GM18505 (cell line): ENCODE measurements at regions not wholly inside any gene's neighbourhood (a gene's known extent, or its start where the extent isn't known, plus 50 kb on each side); places are given as distances from the start of the nearest gene placed in this dataset.
A peak's percentile ranks its signal among the peaks of the same experiment; 100 is the strongest.

Source experiments
- ATAC-seq: cut with Tn5 transposase; IDR thresholded peaks from one replicate; pipeline ENCODE4 v1.9.1; 2021; ENCODE audit not compliant: unreplicated experiment
- POLR2A ChIP-seq: IDR thresholded peaks from 4 replicates; pipeline ENCODE4 v1.6.1; 2011; ENCODE audit warnings: borderline replicate concordance; ENCODE audit not compliant: insufficient read depth, insufficient read length; ENCODE audit errors: extremely low read depth

DNA sequence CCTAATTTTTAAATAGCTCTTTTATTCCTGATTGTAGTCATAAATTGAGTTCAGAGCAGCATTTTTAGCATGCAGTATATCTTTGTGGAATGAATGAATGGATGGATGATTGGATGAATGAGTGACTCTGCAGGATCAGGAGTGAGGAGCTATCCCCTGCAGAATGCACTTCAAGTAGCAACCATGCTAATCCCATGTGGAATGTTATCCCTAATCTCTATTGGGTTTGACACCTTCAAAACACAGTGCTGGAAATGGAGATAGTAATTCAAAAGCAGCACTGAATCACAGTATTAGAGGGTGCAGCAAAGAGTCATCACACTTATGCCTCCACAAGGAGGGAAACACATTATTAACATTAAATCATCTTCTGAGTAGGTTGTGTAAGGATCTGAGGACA is 501.9 kb downstream of the SHISA9 start:
- no peak for TF ChIP-seq POLR2A
- ATAC-seq, result no peak

DNA sequence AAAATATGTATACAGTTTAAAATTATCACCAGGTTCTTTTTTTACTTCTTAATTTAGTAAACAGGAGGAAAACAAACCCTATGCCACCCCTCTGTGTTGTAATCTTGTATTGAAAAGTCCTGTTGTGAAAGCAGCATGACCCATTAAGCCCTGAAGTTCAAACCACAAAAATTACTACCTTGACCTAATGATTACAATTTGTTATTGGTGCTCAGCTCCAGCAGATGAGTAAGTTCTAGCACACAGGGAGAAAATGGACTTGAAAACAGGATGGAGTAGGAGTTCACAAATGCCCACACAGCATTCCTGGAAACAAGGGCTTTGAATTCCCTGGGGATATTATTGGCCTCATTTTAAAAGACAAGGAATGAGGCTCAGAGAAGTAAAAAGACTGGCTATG is 505.8 kb upstream of the ERCC4 start:
- TF ChIP-seq POLR2A, result no peak
- no peak for ATAC-seq

DNA sequence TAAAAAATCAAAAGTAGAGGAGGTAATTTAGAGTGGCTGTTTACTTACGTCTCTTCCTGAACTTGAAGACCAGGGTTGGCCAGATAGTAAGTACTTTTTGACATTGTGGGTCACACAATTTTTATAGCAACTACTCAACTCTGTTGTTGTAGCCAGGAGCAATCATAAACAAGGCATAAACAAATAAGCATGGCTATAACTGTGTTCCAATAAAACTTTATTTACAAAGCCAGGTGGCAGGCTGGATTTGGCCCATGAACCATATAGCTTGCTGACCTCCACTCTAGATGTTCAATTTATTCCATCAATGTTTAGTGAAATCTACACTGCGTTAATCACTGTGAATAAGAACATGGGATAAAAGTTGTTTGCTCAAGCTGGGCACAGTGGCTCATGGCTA is 500.4 kb upstream of the ERCC4 start:
- no peak for TF ChIP-seq POLR2A
- no peak for ATAC-seq

DNA sequence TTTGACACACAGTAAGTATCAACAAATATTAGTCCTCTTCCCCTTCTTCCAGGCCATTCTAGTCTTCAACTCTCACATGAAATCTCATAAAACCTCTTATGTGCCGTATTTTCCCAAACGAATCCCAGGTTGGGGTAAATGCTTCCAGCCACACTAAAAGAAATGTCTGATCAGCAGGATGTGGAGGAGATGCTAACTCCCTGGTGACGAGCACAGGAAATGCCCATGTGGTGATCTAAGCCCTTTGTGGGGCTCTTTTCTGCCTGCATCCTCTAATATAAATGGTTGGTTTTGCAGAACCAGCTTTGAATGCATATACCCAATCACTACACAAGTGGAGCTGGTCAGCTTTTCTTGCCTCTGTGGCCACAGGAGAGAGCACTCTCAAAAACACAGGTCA is 498.2 kb upstream of the ERCC4 start:
- no peak for ATAC-seq
- no peak for TF ChIP-seq POLR2A

DNA sequence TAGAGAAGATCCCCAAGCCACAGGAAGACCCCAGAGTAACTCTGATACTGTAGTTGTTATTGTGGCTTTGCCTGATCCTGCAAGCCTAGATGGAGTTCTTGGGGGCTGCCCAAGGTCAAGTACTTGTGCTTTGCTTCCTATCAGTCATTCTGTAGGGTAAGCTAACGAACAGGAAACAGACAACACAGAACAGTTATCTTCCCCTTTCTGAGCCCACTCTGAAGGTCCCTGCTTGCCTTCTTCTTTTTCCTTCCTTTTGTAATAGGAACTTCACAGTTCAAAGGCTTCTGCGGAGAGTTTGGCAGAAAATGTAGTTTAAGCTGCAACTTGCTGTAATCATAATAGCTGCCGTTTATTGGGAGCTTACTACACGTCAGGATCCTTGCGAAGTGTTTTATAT is 494.1 kb upstream of the ERCC4 start:
- TF ChIP-seq POLR2A, result no peak
- ATAC-seq, result no peak

DNA sequence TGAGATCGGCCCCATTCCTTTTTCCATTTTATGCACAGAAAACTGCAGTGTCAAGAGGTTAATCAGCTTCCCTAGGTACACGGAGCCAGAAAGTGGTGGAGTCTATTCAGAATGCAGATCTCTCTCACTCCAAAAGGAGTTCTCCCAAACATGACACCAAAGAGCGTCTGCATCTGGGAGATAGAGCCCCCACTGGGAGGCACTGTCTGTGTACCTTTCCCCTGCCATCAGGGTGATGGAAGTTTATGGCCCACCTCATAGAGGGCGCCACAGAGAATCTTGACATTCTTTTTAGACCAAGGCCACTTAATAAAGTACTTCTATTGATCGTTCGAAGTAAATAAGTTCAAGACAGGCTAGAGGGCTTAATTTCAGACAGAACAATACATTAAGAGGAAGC is 493.7 kb upstream of the ERCC4 start:
- no peak for TF ChIP-seq POLR2A
- ATAC-seq, result no peak

DNA sequence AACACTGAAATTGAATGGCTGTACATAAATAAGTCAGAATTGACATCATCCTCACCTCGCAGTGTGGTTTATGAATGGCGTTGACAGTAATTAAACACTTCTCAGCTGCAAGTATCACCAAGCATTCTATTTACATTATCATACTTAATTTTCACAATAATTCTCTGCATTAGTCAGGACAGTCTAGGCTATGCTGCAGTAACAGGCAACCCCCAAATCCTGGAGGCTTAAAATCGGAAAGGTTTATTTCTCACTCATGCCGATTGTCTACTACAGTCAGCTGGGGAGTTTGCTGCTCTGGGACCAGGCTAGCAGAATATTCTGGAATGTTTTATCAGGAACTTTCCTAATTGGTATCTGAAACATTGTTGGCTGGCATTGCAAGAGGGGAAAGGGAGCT is 493.2 kb upstream of the ERCC4 start:
- no peak for TF ChIP-seq POLR2A
- ATAC-seq, result no peak

DNA sequence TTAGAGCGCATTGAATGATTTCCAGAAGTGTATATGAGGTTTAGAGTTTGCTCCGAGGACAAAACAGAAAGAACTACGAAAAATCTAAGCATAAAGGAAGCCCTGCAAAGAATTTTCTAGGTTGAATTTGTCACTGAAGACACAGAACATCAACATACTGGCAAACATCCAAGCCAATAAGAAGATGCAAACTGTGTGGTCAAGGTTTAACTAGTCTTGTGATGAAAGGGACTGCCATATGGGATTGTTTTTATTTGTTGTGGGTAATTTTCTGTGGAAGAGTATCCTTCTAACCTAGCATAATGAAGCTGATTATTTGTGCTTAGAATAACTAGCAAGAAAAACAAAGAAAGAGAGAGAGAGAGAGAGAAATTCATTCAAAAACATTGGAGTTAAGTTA is 492.0 kb upstream of the ERCC4 start:
- no peak for ATAC-seq
- no peak for TF ChIP-seq POLR2A

DNA sequence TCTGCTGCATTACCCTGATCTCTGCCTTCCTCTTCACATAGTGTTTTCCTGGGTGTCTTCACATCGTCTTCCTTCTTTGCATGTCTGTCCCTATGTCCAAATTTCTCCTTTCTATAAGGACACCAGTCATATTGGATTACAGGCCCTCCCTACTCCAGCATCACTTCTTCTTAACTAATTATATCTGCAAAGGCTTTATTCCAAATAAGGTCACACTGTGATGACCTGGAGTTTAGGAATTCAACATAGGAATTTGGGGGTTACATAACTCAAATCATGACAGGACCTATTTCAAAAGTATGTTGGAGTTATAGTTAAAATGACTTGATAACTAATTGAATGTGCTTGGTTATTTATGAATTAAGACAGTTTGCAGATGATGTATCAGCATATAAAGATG is 490.5 kb upstream of the ERCC4 start:
- no peak for ATAC-seq
- TF ChIP-seq POLR2A, result no peak

DNA sequence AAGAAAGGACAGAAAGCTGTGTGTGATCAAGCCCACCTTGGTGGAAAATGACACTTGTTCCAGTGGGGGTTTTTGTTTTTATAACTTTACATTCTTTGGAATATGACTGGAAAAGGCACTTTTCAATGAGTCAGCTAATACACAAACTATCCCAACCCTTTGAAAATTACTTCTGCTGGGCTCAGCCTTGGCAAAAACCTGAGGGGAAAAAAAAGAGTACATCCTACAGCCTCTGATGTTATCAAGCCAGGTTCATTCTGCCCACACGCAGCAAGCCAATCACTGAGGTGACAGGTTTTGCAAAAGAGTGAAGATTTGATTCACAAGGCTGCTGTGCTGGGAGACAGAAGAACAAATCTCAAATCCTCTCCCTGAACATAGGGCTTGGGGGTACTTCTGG is 484.5 kb upstream of the ERCC4 start:
- no peak for TF ChIP-seq POLR2A
- ATAC-seq, result no peak

DNA sequence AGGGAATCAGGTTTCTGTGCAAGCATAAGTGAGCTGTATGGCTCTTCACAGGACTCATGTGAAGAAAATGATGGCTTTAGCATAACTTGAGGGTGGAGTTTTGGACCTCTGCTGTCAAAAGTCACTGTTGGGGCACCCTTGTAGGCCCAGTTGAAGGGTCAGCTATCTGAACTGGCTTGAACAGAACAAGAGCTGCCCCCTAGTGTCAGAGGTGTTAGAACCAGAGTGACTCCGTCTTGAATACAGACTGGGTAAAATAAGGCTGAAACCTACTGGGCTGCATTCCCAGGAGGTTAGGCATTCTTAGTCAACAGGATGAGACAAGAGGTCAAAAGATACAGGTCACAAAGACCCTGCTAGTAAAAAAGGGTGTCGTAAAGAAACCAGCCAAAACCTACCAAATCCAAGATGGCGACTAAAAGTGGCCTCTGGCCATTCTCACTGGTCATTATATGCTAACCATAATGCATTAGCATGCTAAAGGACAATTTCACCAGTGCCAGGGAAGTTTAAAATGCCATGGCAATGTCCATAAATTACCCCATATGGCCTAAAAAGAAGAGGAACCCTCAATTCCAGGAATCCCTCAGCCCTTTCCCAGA is 484.0 kb upstream of the ERCC4 start:
- ATAC-seq, result no peak
- no peak for TF ChIP-seq POLR2A

DNA sequence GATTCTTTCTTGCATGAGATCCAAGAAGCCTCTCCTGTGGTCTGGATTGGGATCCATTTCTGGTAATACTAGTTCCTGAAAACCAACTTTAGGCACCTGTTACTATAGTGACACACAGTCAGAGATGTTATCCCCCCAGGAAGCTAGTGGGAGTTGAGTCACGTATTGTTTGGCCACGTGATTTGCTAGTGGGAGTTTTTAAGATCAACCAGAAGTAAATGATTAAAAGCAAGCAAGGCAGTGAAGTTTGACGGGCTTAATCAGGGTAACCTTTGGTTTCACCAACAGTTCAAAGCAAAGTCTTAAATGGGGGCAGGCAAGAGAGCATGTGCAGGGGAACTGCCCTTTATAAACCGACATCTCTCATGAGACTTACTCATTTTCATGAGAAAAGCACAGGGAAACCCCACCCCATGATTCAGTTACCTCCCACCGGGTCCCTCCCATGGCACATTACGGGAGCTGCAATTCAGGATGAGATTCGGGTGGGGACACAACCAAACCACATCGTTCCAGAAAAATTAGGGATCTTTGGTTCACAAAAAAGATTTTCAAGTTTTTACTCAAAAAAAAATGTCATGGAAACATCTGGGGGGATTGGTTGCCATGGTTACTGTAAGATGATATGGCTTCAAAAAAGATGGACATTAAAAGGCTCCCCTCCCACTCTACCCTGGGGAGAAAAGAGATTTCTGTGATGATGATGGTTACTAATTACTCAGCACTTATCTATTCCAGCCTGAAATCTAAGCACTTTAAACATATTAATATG is 483.1 kb upstream of the ERCC4 start:
- ATAC-seq, result peak; percentile 64
- no peak for TF ChIP-seq POLR2A

DNA sequence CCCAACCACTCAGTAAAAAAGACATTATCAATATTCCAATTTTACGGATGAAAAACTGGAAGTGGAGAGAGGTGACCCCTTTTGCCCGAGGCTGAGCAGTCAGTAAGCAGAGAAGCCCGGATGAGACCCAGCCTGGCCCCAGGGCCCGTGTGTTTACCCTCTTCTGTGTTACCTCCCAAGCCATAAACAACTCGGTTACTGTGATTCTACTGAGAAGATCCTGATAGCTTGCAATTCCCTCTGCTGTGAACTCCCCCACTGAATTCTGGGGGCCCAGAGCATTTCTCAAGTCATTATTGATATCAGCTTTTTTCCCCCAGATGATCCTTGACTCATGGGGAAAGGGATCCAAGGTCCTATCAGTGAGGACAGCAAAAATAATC is 482.6 kb upstream of the ERCC4 start:
- no peak for ATAC-seq
- TF ChIP-seq POLR2A, result no peak

DNA sequence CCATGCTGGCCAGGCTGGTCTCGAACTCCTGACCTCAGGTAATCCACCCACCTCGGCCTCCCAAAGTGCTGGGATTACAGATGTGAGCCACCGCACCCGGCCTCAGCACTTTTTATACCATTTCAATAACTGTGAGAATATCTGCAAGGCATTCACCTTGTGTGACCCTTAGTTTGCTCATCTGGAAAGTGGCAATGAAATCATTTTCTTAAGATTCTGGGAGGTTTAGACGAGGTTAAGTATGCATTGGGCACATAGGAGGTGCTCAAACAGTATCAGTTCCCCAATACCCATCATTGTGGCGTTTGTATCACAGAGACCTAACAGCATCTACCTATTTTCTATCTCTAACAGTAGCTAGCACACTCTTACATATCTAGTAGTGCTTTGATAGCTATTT is 481.9 kb upstream of the ERCC4 start:
- no peak for TF ChIP-seq POLR2A
- ATAC-seq, result no peak
